ENCODE measurements at regions not wholly inside any gene's neighbourhood (a gene's known extent, or its start where the extent isn't known, plus 50 kb on each side); places are given as distances from the start of the nearest gene placed in this dataset.

- TF ChIP-seq CTCF (IDR thresholded peaks at IDR 0.05) = no peak
- no peak for TF ChIP-seq EP300 (IDR thresholded peaks at IDR 0.05)
- TF ChIP-seq POLR2A (IDR thresholded peaks at IDR 0.05) = no peak
These were observed 108.5 kb downstream of the PTGS2 start for GRCh38 chr1:186571771-186572170.
